Astrocyte (in vitro differentiated cells and primary cell): ENCODE measurements at regions not wholly inside any gene's neighbourhood (a gene's known extent, or its start where the extent isn't known, plus 50 kb on each side); places are given as distances from the start of the nearest gene placed in this dataset.
A peak's percentile ranks its signal among the peaks of the same experiment; 100 is the strongest.

Experiments
- DNase-seq: peaks from one replicate; pipeline ENCODE4 v3.0.0-alpha.2; 2010; ENCODE audit warnings: low read depth
- FAIRE-seq: peaks from 2 replicates; lab custom pipeline; 2011; peaks lifted over from hg19 to GRCh38; lab: Jason Lieb, UNC
- H2AFZ ChIP-seq: 2 replicates; pipeline ENCODE4 v1.6.0; 2012; ENCODE audit warnings: low read depth, low read length, inconsistent platforms
- H3K27ac ChIP-seq: 2 replicates; pipeline ENCODE4 v1.5.1; 2011; ENCODE audit warnings: low read depth, low read length, inconsistent platforms
- H3K27me3 ChIP-seq: 2 replicates; pipeline ENCODE4 v1.6.0; 2011; ENCODE audit warnings: low read length, inconsistent platforms; ENCODE audit not compliant: insufficient read depth
- H3K36me3 ChIP-seq: 2 replicates; pipeline ENCODE4 v1.5.1; 2011; ENCODE audit warnings: low read length, inconsistent platforms; ENCODE audit not compliant: insufficient read depth
- H3K4me1 ChIP-seq: 2 replicates; pipeline ENCODE4 v1.5.1; 2011; ENCODE audit warnings: low read length, inconsistent platforms; ENCODE audit not compliant: insufficient read depth
- H3K4me2 ChIP-seq: 2 replicates; pipeline ENCODE4 v1.6.0; 2012; ENCODE audit warnings: low read length, inconsistent platforms
- H3K4me3 ChIP-seq: 2 replicates; pipeline ENCODE4 v1.5.1; 2011; ENCODE audit warnings: low read depth, mild to moderate bottlenecking, low read length, inconsistent platforms; ENCODE audit not compliant: insufficient read depth
- H3K79me2 ChIP-seq: 2 replicates; pipeline ENCODE4 v1.6.0; 2012; ENCODE audit warnings: mild to moderate bottlenecking, low read length, inconsistent platforms; ENCODE audit not compliant: insufficient read depth
- H3K9ac ChIP-seq: 2 replicates; pipeline ENCODE4 v1.6.0; 2012; ENCODE audit warnings: mild to moderate bottlenecking, low read length, inconsistent platforms
- H3K9me3 ChIP-seq: 2 replicates; pipeline ENCODE4 v1.5.1; 2012; ENCODE audit warnings: low read depth, mild to moderate bottlenecking, low read length, inconsistent platforms; ENCODE audit not compliant: insufficient read depth
- H4K20me1 ChIP-seq: 2 replicates; pipeline ENCODE4 v1.6.0; 2012; ENCODE audit warnings: low read length, inconsistent platforms; ENCODE audit not compliant: insufficient read depth
- H3K27ac Mint-ChIP-seq: one replicate; pipeline ENCODE4 v1.8.0; 2021; ENCODE audit warnings: mild to moderate bottlenecking, mixed read lengths; ENCODE audit not compliant: unreplicated experiment
- H3K27me3 Mint-ChIP-seq: one replicate; pipeline ENCODE4 v1.8.0; 2021; ENCODE audit warnings: low read depth, mixed read lengths; ENCODE audit not compliant: unreplicated experiment
- H3K36me3 Mint-ChIP-seq: one replicate; pipeline ENCODE4 v1.8.0; 2021; ENCODE audit warnings: low read depth, mixed read lengths; ENCODE audit not compliant: unreplicated experiment
- H3K4me1 Mint-ChIP-seq: one replicate; pipeline ENCODE4 v1.8.0; 2021; ENCODE audit warnings: low read depth, mixed read lengths; ENCODE audit not compliant: unreplicated experiment
- H3K4me3 Mint-ChIP-seq: one replicate; pipeline ENCODE4 v1.8.0; 2021; ENCODE audit warnings: mild to moderate bottlenecking, moderate library complexity, mixed read lengths; ENCODE audit not compliant: unreplicated experiment
- H3K9me3 Mint-ChIP-seq: one replicate; pipeline ENCODE4 v1.8.0; 2021; ENCODE audit warnings: mild to moderate bottlenecking, mixed read lengths; ENCODE audit not compliant: unreplicated experiment
- EZH2 ChIP-seq: IDR thresholded peaks from 2 replicates; pipeline ENCODE4 v1.6.1; 2012; ENCODE audit warnings: mild to moderate bottlenecking, low read length, inconsistent platforms; ENCODE audit not compliant: insufficient read depth
- TF ChIP-seq, protein P1 (sequence below): IDR thresholded peaks from 2 replicates; pipeline ENCODE4 v1.5.1; 2011; ENCODE audit warnings: low read depth, mild to moderate bottlenecking, inconsistent platforms, low read length, moderate library complexity; ENCODE audit not compliant: insufficient read depth

GRCh38 chr2:23135481-23136100 is 249.4 kb upstream of the KLHL29 start:
- H3K4me3 ChIP-seq, result no peak overlapping the region
- FAIRE-seq (no peak), DNase-seq (no peak)
- H3K79me2 ChIP-seq, result no peaks in the 10 kb centered on the region
- TF ChIP-seq, protein P1, sequence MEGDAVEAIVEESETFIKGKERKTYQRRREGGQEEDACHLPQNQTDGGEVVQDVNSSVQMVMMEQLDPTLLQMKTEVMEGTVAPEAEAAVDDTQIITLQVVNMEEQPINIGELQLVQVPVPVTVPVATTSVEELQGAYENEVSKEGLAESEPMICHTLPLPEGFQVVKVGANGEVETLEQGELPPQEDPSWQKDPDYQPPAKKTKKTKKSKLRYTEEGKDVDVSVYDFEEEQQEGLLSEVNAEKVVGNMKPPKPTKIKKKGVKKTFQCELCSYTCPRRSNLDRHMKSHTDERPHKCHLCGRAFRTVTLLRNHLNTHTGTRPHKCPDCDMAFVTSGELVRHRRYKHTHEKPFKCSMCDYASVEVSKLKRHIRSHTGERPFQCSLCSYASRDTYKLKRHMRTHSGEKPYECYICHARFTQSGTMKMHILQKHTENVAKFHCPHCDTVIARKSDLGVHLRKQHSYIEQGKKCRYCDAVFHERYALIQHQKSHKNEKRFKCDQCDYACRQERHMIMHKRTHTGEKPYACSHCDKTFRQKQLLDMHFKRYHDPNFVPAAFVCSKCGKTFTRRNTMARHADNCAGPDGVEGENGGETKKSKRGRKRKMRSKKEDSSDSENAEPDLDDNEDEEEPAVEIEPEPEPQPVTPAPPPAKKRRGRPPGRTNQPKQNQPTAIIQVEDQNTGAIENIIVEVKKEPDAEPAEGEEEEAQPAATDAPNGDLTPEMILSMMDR, result no peak
- no peak for TF ChIP-seq EZH2
- H3K9ac ChIP-seq, result no peak overlapping the region
- Mint-ChIP-seq H3K36me3 (no peaks in the 10 kb centered on the region), H3K9me3 (peaks cover 2% of the 10 kb centered on the region), H3K4me1 (peaks cover 8% of the 10 kb centered on the region), H3K27ac (no peak overlapping the region), H3K27me3 (peaks cover 13% of the 10 kb centered on the region), H3K4me3 (no peak overlapping the region)
- H3K27me3 ChIP-seq, result no peaks in the 10 kb centered on the region
- H3K27ac ChIP-seq, result no peak overlapping the region
- H3K4me1 ChIP-seq, result no peaks in the 10 kb centered on the region
- peaks cover 4% of the 10 kb centered on the region for H3K9me3 ChIP-seq
- H3K4me2 ChIP-seq, result peak overlapping the region; percentile 30
- no peaks in the 10 kb centered on the region for H3K36me3 ChIP-seq
- H2AFZ ChIP-seq, result no peak overlapping the region
- no peaks in the 10 kb centered on the region for H4K20me1 ChIP-seq

GRCh38 chr2:23137166-23137565 is 247.8 kb upstream of the KLHL29 start:
- H3K36me3 ChIP-seq, result no peaks in the 10 kb centered on the region
- H3K27me3 ChIP-seq, result no peaks in the 10 kb centered on the region
- no peak overlapping the region for H3K27ac Mint-ChIP-seq
- TF ChIP-seq, protein P1, result no peak
- TF ChIP-seq EZH2, result no peak
- FAIRE-seq (no peak), DNase-seq (no peak)
- peaks cover 4% of the 10 kb centered on the region for H3K9me3 ChIP-seq
- no peaks in the 10 kb centered on the region for H4K20me1 ChIP-seq
- H2AFZ ChIP-seq, result no peak overlapping the region
- no peak overlapping the region for H3K4me3 ChIP-seq
- no peak overlapping the region for H3K27ac ChIP-seq
- peaks cover 8% of the 10 kb centered on the region for H3K4me1 Mint-ChIP-seq
- H3K27me3 Mint-ChIP-seq, result peaks cover 7% of the 10 kb centered on the region
- H3K4me2 ChIP-seq, result no peak overlapping the region
- no peak overlapping the region for H3K4me3 Mint-ChIP-seq
- H3K79me2 ChIP-seq, result no peaks in the 10 kb centered on the region
- H3K9me3 Mint-ChIP-seq, result peaks cover 4% of the 10 kb centered on the region
- no peaks in the 10 kb centered on the region for H3K36me3 Mint-ChIP-seq
- H3K4me1 ChIP-seq, result no peaks in the 10 kb centered on the region
- H3K9ac ChIP-seq, result no peak overlapping the region

DNA sequence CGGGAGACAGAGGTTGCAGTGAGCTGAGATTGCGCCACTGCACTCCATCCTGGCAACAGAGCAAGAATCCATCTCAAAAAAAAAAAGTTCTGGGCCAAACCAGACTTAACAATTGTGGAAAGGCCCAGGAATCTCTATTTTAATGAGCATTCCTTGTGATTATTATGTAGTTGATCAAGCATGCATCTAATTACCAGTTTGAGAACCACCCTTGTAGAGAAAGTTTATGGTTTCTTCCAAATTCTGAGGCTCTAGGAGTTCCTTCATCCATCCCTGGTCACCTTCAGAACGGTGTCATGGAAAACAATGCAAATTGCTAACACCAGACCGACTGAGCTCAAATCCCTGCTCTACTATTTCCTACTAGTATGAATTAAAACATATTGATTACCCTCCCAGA is 246.3 kb upstream of the KLHL29 start:
- no peak overlapping the region for H3K4me3 Mint-ChIP-seq
- Histone ChIP-seq H3K9me3 (peaks cover 4% of the 10 kb centered on the region), H3K36me3 (no peaks in the 10 kb centered on the region), H3K4me3 (no peak overlapping the region), H3K9ac (no peak overlapping the region), H3K27ac (no peak overlapping the region), H3K79me2 (no peaks in the 10 kb centered on the region), H3K4me2 (no peak overlapping the region), H2AFZ (no peak overlapping the region), H4K20me1 (no peaks in the 10 kb centered on the region), H3K4me1 (no peaks in the 10 kb centered on the region), H3K27me3 (no peaks in the 10 kb centered on the region)
- DNase-seq, result no peak
- no peak for TF ChIP-seq EZH2
- TF ChIP-seq, protein P1, result no peak
- H3K9me3 Mint-ChIP-seq, result peaks cover 7% of the 10 kb centered on the region
- H3K27ac Mint-ChIP-seq, result no peak overlapping the region
- H3K36me3 Mint-ChIP-seq, result no peaks in the 10 kb centered on the region
- H3K27me3 Mint-ChIP-seq, result peaks cover 7% of the 10 kb centered on the region
- H3K4me1 Mint-ChIP-seq, result peaks cover 8% of the 10 kb centered on the region
- no peak for FAIRE-seq
